IPS DF 4.7 (cell line): ENCODE measurements at regions not wholly inside any gene's neighbourhood (a gene's known extent, or its start where the extent isn't known, plus 50 kb on each side); places are given as distances from the start of the nearest gene placed in this dataset.

Source experiments
- DNase-seq: peaks from one replicate; pipeline ENCODE4 v3.0.0-alpha.2; 2013; ENCODE audit warnings: low spot score; ENCODE audit errors: extremely low read depth

GRCh38 chr14:101462726-101463565, 98.3 kb upstream of the DIO3 start:
- DNase-seq = no peak

DNA sequence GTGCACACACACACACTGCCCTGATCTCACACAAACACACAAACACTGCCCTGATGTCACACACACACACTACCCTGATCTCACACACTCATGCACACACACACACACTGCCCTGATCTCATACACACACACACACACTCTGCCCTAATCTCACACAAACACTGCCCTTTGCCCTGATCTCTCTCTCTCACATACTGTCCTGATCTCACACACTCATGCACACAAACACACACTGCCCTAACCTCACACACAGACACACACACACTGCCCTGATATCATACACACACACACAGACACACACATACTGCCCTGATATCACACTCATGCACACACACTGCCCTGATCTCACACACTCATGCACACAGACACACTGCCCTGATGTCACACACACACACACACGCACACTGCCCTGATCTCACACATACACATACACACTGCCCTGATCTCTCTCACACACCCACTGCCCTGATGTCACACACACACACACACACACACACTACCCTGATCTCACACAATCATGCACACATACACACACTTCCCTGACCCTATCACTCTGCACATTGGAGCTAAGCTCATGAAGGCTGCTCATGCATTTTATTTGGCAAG, 97.6 kb upstream of the DIO3 start:
- DNase-seq = no peak

DNA sequence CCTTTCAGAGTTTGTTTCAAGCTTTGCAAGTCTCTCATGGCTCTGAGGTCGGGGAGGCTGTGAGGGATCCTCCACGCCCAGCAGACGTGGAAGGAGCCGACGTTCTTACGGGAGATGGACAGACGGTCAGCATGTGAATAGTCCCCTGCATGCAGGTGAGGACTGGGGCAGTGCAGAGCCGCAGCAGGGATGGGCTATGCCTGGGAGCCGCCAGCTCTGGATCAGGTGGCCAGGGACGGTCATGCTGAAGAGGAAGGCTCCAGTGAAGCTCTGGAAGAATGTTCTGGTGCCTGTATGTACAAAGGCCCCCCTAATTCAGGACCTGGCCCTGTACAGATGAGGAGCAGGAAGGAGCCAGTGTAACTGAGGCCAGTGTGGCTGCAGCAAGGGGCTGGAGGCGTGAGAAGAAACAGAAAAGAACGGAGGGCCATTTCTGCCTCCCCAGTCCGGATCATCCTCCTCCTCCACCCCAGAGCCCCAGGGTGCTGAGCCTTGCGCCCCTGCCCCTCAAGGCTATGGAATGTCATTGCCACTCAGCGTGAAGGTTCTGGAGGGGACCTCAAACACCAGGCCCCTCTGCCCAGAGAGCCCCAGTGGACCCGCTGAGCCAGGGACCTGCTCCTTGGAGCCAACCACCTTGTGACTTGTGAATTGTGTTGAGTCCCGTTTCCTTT, 96.8 kb upstream of the DIO3 start:
- no peak for DNase-seq

DNA sequence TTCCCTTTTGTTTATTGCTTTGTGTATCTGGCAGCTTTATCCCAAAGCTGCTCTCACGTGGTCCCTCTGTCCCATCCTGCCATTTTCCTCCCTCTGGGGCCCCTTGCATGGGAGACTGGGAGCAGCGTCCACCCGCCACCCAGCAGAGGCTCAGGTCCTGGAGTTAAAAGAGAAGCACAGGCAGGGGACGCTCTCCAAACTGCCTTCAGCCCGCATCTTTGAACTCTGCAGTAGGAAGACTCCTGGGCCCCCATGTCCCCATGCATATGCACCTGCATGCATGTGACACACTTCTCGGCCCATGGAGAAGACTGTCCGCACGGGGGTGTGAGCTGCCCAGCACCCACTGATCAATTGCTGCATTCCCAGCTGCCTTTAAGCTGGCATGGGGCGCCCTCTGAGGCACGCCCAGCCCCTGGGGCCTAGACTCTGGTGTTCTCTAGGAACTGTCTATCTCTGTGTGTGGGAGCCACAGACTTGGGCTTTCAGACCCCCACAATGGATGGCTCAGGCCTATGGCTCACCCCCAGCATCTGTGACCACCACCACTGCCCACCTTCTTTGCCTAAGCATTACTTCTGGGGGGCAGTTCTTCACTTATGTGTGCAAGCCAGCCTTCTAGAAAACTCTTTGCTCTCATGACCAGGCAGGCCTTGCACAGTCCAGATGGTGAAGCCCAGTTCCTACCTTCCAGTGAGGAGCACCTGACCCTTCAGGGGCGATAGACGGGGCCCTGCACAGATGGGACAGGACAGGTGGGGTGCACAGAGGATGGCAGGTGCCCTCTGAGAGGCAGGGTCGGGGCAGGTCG, 96.1 kb upstream of the DIO3 start:
- no peak for DNase-seq

- DNase-seq = no peak
Observed at GRCh38 chr14:101465795-101466448, 95.4 kb upstream of the DIO3 start.

DNA sequence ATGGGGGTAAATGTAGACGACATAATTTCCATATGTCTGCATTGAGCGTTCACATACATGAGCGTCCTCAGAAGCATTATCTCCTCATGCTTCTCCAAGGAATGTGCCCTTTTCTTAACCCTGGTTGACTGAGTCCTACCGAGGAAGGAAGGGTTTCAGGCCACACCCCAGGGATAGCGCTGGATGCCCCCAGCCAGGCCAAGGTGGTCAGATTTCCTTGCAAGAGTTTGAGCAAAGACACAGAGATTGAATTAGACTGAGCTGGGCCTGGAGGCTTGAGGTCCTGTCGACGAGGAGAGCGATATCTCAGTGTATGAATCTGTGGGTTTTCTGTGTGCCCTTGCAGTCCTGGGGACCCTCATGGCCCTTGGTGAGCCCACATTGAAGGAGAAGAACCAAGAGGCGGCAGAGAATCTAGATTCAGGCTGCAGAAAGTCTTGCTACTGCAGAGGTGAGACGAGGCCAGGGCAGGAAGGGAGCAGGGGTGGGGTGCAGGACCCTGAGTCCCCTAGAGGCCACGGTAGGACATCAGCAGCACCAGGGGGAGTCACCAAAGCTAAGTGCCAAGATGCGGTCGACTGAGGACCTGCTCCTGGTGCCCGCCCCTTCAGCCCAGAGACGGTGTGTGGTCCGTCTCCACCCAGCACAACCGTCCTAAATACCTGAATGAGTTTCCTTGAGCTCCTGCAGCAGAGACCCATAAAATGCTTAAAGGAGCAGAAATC, 94.7 kb upstream of the DIO3 start:
- DNase-seq = no peak

DNA sequence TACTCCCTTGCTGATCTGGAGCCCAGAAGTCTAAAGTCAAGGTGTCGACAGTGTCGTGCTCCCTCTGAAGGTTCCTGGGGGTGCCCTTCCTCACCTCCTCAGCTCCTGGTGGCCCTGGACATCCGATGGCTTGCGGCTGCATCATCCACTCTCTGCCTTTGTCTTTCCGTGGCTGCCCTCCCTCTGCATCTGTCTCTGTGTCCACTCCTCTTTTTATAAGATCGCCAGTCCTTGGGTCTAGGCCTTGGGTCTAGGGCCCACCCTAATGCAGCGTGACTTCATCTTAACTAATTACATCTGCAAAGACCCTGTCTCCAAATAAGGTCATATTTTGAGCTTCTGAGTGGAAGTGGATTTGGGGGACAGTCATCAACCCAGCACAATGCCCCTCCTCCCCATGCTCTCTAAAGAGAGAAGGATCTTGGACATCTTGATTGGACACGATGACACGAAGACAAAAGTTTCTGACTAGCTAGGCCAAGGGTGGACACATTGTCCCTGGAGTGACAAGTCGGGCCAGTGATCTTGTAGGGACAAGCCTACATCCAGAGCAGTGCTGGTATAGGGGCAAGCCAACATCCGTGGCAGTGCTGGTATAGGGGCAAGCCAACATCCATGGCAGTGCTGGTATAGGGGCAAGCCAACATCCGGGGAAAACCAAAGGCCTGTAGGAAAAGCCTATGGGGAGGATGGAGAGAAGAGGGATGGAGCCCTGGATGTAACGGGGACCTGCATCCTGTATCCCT, 93.9 kb upstream of the DIO3 start:
- no peak for DNase-seq

- no peak for DNase-seq
Observed at GRCh38 chr14:101469382-101470247, 91.7 kb upstream of the DIO3 start.

GRCh38 chr14:101470266-101470665, 91.0 kb upstream of the DIO3 start:
- DNase-seq = no peak

DNA sequence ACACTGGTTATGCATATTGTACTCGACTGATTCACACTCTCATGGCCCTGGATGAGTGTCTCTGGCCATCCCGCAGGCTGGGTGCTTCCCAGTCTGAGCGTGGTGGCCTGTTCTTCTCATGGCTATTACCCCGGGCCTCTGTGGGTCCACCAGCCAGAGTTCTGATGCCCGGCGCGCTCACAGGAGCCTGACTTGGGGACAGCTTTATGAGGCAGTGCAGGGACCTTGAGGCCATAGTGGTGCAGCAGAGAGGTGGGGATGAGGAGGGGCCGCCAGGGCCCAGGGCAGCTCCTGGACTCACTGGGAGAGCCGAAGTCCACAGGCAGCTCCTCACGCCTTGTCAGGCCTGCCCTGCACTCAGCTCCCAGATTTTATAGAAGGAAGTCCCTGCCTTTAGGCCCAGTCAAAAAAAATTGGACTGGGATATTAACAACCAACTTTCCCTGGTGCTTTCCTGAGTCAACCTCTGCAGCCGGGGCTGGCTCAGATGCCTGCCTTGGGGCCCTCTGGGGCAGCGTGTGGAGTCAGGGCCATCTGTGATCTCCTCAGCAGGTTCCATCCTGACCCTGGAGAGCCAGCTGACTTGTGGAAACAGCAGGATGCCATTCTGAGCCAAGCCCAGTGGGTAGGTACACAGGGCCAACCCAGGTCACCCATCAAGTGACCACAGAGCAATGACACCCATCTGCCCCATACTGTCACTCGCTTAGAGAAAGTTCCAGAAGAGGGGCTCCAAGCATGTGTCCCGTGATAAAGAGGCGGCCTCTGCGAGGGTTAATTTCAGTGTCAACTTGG, 89.4 kb upstream of the DIO3 start:
- DNase-seq = no peak

- no peak for DNase-seq
Observed at GRCh38 chr14:101472518-101472849, 88.8 kb upstream of the DIO3 start.

DNA sequence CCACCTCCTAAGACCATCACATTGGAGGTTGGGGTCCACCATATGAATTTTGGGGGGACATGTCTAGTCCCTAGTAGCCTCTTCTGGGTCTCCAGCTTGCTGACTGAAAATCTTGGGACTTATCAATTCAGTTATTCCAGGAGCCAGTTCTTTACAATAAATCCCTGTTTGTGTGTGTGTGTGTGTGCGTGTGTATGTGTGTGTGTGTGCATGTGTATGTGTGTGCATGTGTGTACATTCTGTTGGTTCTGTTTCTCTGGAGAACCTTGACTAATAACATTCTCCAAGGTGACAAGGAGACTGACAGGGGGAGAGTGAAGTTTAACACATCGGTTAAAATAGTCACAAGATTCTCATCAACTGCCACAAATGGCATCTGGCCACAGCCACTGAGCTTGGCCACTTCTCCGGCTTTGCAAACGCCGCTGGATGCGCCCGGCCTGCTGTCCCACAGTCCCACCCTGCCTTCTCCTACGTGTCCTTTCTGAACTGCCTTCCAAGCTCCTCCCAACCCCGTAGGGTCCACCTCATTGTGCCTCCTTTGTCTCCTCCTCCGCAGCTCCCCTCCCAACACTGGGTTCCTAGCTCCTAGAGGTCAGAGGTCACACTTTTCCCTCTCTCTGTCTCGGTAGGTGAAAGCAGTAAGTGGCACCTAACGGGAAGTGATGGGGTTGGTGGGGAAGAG, 88.1 kb upstream of the DIO3 start:
- DNase-seq = no peak

DNA sequence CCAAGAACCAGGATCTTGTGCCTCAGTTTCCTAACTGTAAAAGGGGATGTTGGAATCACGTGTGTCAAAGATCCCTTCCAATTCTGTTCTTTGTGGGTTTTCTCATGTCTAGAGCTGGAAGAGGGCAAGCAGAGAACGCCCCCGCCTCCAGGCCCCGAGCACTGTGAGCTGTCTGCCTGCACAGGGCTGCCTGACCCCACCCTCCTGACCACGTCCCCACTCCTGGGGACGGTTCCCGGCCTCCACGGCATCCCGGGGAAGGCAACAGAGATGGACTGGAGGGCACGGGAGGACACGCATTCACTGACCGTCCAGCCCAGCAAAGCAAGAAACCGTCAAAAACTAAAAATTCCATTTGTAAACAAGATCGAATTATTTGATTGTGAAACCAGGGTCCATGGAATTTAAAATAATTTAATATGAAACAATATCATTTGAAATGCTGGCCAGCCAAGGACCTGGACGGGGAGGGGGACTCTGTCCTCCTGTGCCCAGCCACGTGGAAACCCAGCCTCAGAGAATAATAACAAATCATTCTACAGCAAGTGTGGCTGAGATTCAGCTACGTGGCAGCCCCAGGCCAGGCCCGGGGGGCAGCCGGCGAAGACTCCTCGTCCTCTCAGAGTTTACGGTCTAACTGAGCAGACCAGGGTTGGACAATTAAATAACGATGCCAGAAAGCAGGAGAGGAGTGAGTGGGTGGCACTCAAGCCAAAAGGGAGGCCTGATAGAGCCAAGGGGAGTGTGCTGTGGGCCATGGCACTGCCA, 87.3 kb upstream of the DIO3 start:
- DNase-seq = no peak

DNA sequence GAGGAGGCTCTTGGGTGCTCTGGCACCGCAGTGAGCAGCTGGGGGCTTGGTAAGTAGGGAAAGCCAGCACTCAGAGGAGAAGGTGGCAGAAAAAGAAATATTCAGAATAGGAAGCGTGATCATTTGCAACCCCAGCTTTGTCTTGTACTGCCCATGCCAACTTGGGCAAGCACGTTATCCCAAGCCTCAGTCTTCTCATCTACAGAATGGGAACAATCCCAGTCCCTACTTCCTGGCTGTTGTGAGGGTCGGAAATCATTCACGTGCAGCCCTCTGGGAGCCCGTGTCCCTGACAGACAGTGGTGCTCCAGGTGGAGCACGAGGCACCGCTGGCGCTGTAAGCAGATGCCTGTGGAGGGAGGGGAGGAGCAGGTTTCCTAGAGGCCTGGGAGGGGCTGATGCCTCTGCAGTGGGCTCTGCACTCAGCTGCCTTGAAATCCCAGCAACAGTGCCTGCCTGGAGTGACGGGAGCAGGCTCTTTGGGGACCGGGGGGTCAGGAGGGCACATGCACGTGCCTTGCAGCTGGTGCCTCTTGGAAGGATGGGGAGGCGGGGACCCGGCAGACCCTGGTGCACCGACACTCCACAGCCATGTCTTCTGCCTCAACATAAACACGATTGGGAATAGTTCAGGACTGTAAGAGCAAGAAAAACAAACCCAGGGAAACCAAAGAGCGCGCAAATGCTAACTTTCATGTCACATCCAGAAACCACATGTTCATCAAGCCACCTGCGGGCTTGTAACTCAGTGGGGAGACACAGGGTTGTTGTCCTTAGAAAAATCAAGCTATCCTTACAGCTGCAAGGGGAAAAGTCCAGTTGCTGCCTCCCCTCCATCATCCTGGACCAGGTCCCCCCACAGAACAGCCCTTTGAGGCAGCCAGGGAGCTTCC, 86.5 kb upstream of the DIO3 start:
- DNase-seq = no peak

DNA sequence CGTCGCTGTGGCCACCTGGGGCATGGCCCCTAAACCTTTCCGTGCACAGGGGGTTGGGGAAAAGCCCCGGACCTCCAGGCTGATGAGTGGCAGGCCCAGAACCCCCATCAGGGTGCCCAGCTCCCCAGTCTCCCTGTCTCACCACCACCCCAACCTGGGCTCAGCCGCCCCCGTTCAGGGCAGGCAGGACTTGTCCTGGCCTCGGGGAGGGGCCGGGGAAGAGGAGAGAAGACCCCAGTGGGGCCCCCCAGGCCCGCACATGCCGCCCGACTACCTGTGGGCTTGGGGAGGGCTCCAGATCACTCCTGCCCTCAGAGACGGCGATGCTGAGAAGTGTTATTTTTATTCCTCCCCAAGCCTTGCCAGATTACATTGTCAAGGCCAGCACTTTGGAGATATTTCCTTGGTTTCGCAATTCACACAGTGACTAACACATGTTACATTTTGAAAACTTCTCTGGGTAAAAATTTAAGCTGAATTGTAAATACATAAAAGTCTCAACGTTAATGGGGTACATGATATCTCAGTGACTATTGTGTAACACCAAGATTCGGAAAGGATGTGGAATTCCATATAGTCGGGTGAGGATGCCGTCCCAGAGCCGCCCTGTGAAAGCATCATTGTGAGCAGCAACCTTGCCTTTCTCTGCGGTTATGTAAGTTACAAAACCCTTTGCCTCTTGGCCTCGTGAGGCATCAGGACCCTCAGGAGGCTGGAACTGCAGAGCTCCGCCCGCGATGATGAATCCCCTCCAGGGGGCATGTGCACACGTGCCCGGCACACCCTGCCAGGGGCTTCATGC, 85.6 kb upstream of the DIO3 start:
- DNase-seq = no peak
